Right hindlimb (tissue), 1 donor: ENCODE measurements at regions not wholly inside any gene's neighbourhood (a gene's known extent, or its start where the extent isn't known, plus 50 kb on each side); places are given as distances from the start of the nearest gene placed in this dataset.
A peak's percentile ranks its signal among the peaks of the same experiment; 100 is the strongest.

Source experiments
- DNase-seq: peaks from one replicate; pipeline ENCODE4 v3.0.0-alpha.2; 2018

DNA sequence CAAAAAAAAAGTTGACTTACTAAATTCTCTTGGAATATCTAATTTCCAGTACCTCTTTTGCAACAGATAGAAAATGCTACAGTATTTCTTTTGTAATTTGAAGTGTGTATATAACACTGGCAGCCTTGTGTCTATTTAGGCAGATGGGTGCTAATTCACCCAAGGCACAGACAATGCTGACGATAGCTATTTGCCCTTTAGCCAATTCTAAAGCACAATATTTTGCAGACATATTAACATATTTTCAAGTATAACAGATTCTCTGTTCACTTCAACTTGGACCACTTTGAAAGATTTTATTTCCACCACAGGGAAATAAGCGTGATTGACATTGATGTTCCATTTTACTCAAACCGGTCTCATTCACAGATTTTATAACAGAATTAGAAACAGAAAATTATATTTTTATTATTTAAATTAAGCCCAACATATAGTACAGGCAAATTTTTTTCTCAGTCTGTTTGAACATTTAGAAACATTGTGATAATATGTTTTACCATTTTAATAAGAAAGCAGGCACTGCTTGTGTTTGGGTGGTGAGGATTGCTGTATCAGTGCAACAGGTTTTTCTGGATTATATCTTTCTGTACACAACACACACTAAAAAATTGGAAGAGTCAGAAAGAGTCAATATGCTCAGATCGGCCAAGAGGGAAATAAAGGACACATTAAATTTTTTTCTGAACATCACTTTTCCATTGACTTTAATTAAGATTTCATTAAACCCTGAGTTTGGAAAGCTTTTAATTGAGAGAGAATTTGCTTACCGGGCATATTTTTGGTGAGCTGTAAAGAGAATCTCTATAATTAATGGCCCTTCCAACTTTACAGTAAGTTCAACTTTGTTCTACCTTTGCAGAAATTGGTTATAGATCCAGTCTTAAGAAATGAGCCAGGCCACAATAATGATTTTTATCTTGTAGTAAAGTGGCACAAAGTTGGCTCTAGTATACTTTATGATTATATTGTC, 327.3 kb upstream of the NR2F2 start:
- DNase-seq, result no peak

- no peak for DNase-seq
Measured at GRCh38 chr15:96005906-96006305, 324.6 kb upstream of the NR2F2 start.

DNA sequence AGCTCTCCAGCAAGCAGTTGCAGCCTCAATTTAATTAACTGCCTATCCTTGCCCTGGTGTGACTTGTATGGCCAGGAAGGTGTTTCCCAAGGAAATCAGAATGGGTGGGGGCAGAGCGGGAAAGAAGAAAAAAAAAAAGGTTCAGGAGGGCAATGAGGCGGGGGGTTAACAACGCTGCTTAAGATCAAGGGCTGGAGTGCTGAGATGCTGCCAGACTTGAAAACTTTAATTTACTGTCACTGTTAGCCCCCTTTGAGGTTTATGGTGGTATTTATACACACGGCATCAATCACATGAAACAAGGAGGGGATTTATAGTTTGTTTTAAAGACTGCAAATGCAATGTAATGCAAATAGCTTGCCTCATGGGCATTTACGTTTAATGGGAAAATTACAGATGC, 319.4 kb upstream of the NR2F2 start:
- DNase-seq, result no peak

DNA sequence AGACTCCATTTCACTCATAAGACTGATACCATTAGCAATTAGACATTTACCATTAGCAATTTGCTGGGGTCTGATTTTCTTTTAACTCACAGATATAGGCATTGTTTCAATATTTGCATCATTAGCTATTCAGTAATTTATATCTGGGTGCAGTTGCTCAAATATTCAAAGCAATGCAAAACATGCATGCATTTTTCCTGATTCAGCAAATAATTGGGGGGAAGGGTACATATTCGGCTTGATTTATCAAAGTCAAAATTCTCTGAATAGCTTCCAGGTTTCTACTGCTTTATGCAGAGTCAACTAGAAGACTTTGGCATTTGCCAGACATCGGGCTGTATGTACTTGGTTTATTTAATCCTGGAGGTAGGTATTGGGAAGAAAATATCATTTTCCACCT, 315.6 kb upstream of the NR2F2 start:
- no peak for DNase-seq

DNA sequence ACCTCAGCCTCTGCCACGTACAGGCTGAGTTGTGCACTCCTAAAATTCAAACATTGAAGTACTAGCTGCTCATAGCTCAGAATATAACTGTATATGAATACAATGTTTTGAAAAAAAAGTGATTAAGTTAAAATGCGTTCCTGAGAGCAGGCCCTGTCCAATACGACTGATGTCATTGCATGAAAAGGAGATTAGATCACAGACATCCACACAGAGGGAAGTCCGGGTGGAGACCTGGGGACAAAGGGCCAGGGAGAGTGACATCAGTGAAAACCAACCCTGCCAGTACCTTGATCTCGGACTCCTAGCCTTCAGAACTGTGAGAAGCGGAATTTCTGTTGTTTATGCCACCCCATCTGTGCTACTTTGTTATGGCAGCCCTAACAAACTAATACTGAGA, 311.4 kb upstream of the NR2F2 start:
- DNase-seq, result no peak

GRCh38 chr15:96020133-96020532, 310.4 kb upstream of the NR2F2 start:
- DNase-seq, result no peak

GRCh38 chr15:96020797-96021196, 309.7 kb upstream of the NR2F2 start:
- no peak for DNase-seq

DNA sequence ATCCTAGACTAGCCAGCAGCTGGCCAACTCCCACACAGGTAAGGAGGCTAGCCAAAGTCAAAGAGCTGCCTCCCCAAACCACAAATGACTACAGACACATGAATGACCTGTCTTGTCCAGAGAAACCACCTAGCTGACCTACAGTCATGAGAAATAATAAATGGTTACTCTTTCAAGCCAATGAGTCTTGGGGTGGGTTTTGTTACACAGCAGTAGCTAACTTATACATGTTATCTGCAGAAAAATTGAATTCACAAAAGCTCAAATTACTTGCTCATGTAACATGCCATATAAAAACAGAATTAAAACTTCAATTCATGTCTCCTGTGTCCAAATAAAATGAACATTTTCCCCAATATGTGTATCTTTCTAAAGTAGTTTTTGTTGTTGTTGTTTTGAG, 307.4 kb upstream of the NR2F2 start:
- no peak for DNase-seq

- DNase-seq, result no peak
Measured at GRCh38 chr15:96027501-96027900, 303.0 kb upstream of the NR2F2 start.

DNA sequence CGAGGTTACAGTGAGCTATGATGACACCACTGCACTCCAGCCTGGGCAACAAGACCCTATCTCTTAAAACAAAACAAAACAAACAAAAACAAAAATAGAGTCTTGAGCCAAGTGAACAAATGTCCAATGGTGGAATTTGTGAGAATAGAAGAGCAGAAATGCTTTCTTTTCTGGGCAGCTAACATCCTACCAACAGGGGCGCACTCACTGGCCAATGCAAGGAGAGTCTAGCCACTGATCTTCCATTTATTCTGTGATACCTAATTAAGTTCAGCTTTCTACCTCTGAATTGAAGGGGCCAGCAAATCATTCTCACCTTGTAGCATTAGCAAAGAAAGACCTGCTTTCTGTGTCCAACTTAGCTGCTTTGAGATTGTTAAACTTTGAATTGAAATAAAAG, 301.9 kb upstream of the NR2F2 start:
- DNase-seq, result no peak

DNA sequence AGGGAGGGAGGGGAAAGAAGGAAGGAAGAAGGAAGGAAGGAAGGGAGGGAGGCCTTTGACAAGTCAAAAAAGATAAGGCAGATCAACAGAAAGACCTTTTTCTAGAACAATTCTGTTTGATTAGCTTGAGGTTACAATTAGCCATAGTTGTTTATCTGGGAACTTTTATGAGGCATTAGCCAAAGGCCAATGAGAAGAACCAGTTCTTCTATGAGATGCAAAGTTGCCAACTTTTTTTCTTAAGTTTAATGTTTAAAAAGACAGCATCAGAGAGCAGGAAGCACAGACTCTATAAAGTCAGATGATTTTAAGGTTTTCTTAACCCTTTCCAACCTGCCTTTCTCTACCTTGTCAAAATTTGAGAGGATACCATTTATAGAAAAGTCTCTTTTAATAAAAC, 301.3 kb upstream of the NR2F2 start:
- DNase-seq, result no peak

- DNase-seq, result no peak
Measured at GRCh38 chr15:96031426-96032110, 298.9 kb upstream of the NR2F2 start.

DNA sequence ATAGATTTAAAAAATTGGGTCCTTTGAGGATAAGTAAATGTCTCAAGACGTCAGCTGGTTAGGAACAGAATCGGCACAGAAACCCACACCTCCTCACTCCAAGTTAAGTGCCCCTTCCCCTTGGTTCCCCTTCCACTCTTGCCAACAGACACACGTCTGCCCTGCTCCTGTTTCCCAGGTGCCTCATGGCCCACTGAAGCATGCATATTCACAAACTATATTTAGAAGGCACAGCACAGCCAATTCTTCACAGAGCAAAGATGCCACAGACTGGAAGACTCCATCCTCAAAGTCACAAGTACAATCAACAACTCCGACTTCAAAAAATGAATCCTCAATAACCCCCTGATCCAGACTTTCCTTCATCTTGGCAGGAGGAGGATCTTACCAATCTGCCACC, 295.4 kb upstream of the NR2F2 start:
- no peak for DNase-seq

- no peak for DNase-seq
Measured at GRCh38 chr15:96035635-96036034, 294.9 kb upstream of the NR2F2 start.

DNA sequence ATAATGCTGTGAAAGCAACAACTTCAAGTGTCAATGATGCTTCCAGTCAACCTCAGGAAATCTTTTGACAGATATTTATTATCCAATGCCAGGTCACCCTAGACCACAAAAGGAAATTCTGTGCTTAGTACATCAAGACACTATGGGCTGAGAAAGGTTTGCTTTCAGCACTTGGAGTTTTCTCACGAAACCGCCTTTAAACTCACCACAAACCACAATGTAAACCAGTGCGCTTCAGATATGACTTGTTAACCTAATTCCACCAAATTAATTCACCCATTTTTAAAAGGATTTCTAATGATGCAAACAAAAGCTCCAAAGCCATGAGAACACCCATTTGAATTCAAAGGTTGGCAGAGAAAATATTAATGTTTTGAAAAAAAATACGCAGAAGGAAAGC, 292.9 kb upstream of the NR2F2 start:
- no peak for DNase-seq

- DNase-seq, result no peak
Measured at GRCh38 chr15:96038131-96038530, 292.4 kb upstream of the NR2F2 start.

DNA sequence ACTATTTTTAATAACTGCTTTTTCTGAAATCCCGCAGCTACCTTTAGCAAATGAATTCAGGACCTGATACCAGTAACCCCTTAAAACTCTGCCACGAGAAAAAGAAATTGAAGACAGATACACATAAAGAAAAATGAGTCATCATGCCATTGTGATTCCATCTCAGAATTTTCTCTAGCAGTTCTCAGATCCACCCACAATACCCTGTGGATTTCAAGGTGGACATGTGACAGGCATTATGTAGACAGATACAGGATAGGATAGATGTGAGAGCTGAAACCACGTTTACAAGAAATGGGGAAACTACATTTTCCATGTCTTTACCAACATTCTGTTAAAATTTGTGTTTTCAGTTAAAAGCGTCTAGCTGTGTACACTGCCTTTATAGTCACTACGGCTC, 291.9 kb upstream of the NR2F2 start:
- DNase-seq, result no peak

DNA sequence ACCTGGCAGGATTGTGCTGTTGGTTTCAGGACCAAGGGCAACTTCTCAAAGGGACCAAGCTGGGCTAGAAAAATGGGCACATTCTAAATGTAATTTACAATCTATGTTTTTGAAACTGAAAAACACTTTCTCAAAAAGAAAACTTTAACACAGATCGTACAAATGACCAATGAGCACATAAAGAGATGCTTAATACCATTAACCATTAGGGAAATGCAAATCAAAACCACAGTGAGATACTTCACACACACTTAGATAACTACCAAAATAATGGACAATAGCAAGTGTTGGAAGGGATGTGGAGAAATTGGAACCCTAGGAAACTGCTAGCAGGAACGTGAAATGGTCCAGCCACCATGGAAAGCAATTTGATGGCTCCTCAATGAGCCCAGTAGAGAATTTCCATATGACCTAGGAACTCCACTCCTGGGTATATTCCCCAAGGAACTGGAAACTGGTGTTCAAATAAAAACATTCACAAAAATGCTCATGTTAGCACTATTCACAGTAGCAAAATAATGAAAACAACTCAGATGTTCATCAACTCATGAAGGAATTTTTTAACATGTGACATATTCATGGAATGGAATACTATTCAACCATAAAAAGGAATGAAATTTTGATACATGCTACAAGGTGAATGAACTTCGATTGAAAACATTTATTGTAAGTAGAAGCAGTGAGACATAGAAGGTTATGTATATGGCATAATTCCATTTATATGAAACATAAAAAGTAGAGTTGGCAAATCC, 288.3 kb upstream of the NR2F2 start:
- DNase-seq, result no peak

- no peak for DNase-seq
Measured at GRCh38 chr15:96042734-96043224, 287.7 kb upstream of the NR2F2 start.

DNA sequence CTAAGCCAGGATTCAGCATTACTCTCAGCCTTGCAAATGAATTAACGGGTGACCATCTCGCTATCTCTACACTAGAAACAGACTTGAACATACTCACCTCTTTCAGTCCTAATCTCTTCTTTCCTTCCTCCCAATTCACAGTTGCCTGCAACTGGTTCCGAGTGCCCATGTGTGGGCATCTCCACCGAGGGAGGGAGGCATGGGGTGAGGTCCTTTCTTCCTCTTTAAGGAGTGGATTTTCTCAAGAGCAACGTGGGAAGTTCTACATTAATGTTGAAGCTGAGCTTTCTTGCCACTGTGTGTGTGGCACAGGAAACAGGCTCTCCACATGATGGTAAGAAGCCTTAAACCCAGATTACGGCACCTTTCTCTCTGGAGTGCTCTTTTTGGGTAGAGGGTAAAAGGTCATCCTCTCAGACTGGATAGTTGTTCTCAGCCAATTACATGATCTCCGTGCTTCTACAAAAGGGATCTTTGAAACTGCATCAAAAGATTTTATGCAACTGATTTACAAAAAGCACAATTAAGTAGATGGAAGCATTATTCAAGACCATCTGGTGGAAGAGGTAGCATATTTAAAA, 286.8 kb upstream of the NR2F2 start:
- DNase-seq, result no peak

GRCh38 chr15:96046620-96047240, 283.8 kb upstream of the NR2F2 start:
- DNase-seq, result no peak

GRCh38 chr15:96047255-96047931, 283.1 kb upstream of the NR2F2 start:
- DNase-seq, result peak; percentile 52
